ENCODE measurements at regions not wholly inside any gene's neighbourhood (a gene's known extent, or its start where the extent isn't known, plus 50 kb on each side); places are given as distances from the start of the nearest gene placed in this dataset.

DNA sequence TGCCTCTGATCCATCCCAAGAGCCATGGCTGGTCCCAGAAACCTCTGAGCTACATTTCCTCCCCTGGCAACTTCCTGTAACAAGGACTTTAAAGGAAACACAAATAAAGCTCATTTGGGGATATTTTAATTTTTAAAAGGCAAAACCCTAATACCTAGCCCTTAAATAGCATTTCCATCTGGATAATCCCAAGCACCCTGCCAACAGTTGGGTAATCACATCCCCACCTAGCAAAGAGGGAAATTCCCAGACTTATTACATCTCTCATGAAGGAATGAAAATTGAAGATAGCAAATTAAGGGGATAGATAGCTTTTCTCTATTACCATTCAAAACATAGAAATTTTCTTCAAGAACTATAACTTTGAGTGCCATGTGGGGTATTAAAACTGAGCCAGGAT lies 213.7 kb upstream of the BMP4 start:
- no peak overlapping the region for H3K4me3 ChIP-seq (replicated peaks; ENCODE audit: low read depth, low read length)
- no peak for DNase-seq (ENCODE audit: low read depth)

DNA sequence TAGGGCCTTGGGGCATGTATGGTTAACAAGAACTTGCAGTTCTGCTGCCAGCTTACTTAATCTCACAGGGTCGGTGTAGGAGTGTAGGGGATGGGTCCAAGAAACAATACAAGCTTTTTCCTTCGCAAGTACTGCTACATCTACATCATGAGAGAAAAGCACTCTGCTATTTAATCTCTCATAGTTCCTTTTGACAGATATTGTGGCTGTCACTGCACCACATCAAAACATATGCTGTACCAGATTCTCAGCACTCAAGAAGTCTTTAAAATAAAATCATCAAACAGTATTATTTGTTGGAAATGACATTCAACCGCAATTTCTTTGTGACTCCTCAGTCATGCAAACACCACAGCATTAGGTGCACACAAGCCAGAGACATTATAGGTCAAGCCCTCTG lies 215.5 kb upstream of the BMP4 start:
- H3K4me3 ChIP-seq (replicated peaks; ENCODE audit: low read depth, low read length): no peak overlapping the region
- no peak for DNase-seq (ENCODE audit: low read depth)

More for the DNA sequence above, 213.7 kb upstream of the BMP4 start:
- TF ChIP-seq, protein P1, sequence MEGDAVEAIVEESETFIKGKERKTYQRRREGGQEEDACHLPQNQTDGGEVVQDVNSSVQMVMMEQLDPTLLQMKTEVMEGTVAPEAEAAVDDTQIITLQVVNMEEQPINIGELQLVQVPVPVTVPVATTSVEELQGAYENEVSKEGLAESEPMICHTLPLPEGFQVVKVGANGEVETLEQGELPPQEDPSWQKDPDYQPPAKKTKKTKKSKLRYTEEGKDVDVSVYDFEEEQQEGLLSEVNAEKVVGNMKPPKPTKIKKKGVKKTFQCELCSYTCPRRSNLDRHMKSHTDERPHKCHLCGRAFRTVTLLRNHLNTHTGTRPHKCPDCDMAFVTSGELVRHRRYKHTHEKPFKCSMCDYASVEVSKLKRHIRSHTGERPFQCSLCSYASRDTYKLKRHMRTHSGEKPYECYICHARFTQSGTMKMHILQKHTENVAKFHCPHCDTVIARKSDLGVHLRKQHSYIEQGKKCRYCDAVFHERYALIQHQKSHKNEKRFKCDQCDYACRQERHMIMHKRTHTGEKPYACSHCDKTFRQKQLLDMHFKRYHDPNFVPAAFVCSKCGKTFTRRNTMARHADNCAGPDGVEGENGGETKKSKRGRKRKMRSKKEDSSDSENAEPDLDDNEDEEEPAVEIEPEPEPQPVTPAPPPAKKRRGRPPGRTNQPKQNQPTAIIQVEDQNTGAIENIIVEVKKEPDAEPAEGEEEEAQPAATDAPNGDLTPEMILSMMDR (IDR thresholded peaks at IDR 0.05; ENCODE audit: low read length, missing control alignments): no peak

DNA sequence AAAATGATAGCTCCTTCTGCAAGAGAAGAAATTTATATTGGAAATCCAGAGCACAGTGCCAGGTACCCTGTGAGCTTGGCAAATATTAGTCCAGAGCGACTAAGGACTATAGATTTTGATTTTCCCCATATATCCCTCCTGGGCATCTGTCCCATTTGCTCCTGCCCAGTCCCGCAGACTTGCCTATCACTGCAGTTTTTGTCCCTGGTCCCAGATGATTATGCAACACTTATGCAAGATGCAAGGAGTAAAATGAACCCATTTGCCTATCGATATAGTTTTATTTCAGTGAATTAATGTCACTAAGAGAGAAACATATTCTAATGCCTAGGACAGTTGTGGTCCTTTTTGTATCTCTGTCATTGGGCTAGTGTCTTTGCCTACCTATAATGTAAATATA lies 215.9 kb upstream of the BMP4 start:
- TF ChIP-seq, protein P1 (IDR thresholded peaks at IDR 0.05; ENCODE audit: low read length, missing control alignments): no peak
- no peak for DNase-seq (ENCODE audit: low read depth)
- H3K4me3 ChIP-seq (replicated peaks; ENCODE audit: low read depth, low read length): no peak overlapping the region

More for the DNA sequence above, 215.5 kb upstream of the BMP4 start:
- TF ChIP-seq, protein P1 (IDR thresholded peaks at IDR 0.05; ENCODE audit: low read length, missing control alignments): no peak

DNA sequence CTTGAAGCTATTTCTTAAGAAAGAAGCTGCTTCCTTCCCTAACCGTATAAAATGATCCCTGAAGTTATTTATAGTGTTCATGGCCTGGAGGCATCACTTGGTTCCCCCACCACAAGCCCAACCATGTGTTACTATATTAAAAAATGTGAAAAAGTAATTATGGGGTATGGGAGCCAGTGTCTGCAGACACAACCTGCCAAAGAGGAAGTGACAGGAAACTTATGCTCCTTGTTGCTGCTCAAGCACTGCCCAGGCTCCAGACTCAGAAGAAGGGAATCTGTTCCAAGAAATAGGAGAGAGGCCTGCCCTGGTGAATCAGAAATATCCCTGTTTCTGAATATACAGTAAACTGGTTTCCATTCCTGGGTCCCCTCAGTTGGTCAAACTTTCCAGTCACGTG lies 217.2 kb upstream of the BMP4 start:
- TF ChIP-seq, protein P1 (IDR thresholded peaks at IDR 0.05; ENCODE audit: low read length, missing control alignments): no peak
- no peak overlapping the region for H3K4me3 ChIP-seq (replicated peaks; ENCODE audit: low read depth, low read length)
- no peak for DNase-seq (ENCODE audit: low read depth)

- DNase-seq (ENCODE audit: low read depth): no peak
- TF ChIP-seq, protein P1 (IDR thresholded peaks at IDR 0.05; ENCODE audit: low read length, missing control alignments): no peak
- no peak overlapping the region for H3K4me3 ChIP-seq (replicated peaks; ENCODE audit: low read depth, low read length)
These were observed 217.8 kb upstream of the BMP4 start for GRCh38 chr14:54174457-54174856.

- TF ChIP-seq, protein P1 (IDR thresholded peaks at IDR 0.05; ENCODE audit: low read length, missing control alignments): peak; percentile 82
- peak; percentile 85 for DNase-seq (ENCODE audit: low read depth)
These were observed 218.8 kb upstream of the BMP4 start for GRCh38 chr14:54175298-54175942.

DNA sequence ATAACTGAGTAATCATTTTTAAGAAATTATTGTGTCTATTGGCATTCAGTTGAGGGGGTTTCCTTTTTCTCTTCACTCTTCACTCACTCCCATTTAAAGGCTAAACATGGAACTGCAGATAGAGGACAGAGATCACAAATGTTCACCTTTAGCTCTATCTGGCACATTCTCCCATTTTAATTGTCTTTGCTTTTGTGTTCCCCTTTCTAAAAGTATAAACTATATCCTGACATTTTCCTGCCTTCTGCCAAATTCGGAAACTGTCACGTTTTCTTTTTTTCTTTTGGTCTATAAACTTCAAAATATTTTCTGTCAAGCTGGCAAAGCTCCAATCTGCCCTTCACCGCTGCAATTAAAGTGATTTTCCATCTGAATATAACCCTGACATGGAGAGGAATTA lies 219.8 kb upstream of the CDKN3 start:
- DNase-seq (ENCODE audit: low read depth): no peak
- H3K4me3 ChIP-seq (replicated peaks; ENCODE audit: low read depth, low read length): no peak overlapping the region
- TF ChIP-seq, protein P1 (IDR thresholded peaks at IDR 0.05; ENCODE audit: low read length, missing control alignments): no peak

More at GRCh38 chr14:54175298-54175942, 218.8 kb upstream of the BMP4 start:
- no peak overlapping the region for H3K4me3 ChIP-seq (replicated peaks; ENCODE audit: low read depth, low read length)
